ENCODE measurements at regions not wholly inside any gene's neighbourhood (a gene's known extent, or its start where the extent isn't known, plus 50 kb on each side); places are given as distances from the start of the nearest gene placed in this dataset.

GRCh38 chr13:31890946-31891345 is 140.6 kb upstream of the FRY start:
- no peak for DNase-seq (ENCODE audit: unreplicated experiment)
- no peak overlapping the region for H3K27ac Mint-ChIP-seq (ENCODE audit: low read depth, unreplicated experiment)
- H3K4me3 Mint-ChIP-seq (ENCODE audit: unreplicated experiment) = no peak overlapping the region
- no peaks in the 10 kb centered on the region for H3K27me3 Mint-ChIP-seq (ENCODE audit: insufficient read depth, unreplicated experiment)
- peaks cover 6% of the 10 kb centered on the region for H3K4me1 Mint-ChIP-seq (ENCODE audit: insufficient read depth, unreplicated experiment)
- BruUV-seq (replicated peaks) = no TSS peak
- CTCF ChIA-PET = interaction anchor here (0.6 kb wide), 1 partner anchor 136 kb away, joined by 4 read pairs; no protein-coding TSS in a partner anchor
- TF ChIP-seq CTCF (IDR thresholded peaks at IDR 0.05; ENCODE audit: unreplicated experiment) = no peak
- intact Hi-C loops (cut with micrococcal nuclease) = no loop called here
- no peaks in the 10 kb centered on the region for H3K36me3 Mint-ChIP-seq (ENCODE audit: insufficient read depth, unreplicated experiment)
- POLR2A ChIA-PET = no interaction called here
- no peaks in the 10 kb centered on the region for H3K9me3 Mint-ChIP-seq (ENCODE audit: unreplicated experiment)

- CTCF ChIA-PET = no interaction called here
- H3K9me3 Mint-ChIP-seq (ENCODE audit: unreplicated experiment) = no peaks in the 10 kb centered on the region
- no peak for TF ChIP-seq CTCF (IDR thresholded peaks at IDR 0.05; ENCODE audit: unreplicated experiment)
- H3K27me3 Mint-ChIP-seq (ENCODE audit: insufficient read depth, unreplicated experiment) = no peaks in the 10 kb centered on the region
- no peak overlapping the region for H3K27ac Mint-ChIP-seq (ENCODE audit: low read depth, unreplicated experiment)
- BruUV-seq (replicated peaks) = no TSS peak
- peaks cover 9% of the 10 kb centered on the region for H3K4me1 Mint-ChIP-seq (ENCODE audit: insufficient read depth, unreplicated experiment)
- intact Hi-C loops (cut with micrococcal nuclease) = no loop called here
- H3K36me3 Mint-ChIP-seq (ENCODE audit: insufficient read depth, unreplicated experiment) = no peaks in the 10 kb centered on the region
- no peak for DNase-seq (ENCODE audit: unreplicated experiment)
- no peak overlapping the region for H3K4me3 Mint-ChIP-seq (ENCODE audit: unreplicated experiment)
- POLR2A ChIA-PET = no interaction called here
Observed at GRCh38 chr13:31891472-31891871, 140.1 kb upstream of the FRY start.

GRCh38 chr13:31894931-31895330 is 136.6 kb upstream of the FRY start:
- no peaks in the 10 kb centered on the region for H3K9me3 Mint-ChIP-seq (ENCODE audit: unreplicated experiment)
- TF ChIP-seq CTCF (IDR thresholded peaks at IDR 0.05; ENCODE audit: unreplicated experiment) = no peak
- no TSS peak for BruUV-seq (replicated peaks)
- no peaks in the 10 kb centered on the region for H3K27me3 Mint-ChIP-seq (ENCODE audit: insufficient read depth, unreplicated experiment)
- POLR2A ChIA-PET = no interaction called here
- peaks cover 5% of the 10 kb centered on the region for H3K4me1 Mint-ChIP-seq (ENCODE audit: insufficient read depth, unreplicated experiment)
- DNase-seq (ENCODE audit: unreplicated experiment) = no peak
- no peaks in the 10 kb centered on the region for H3K36me3 Mint-ChIP-seq (ENCODE audit: insufficient read depth, unreplicated experiment)
- no peak overlapping the region for H3K4me3 Mint-ChIP-seq (ENCODE audit: unreplicated experiment)
- CTCF ChIA-PET = interaction anchor here (0.7 to 0.8 kb wide), 2 partner anchors 15 to 321 kb away, joined by 3 read pairs; no protein-coding TSS in a partner anchor
- no peak overlapping the region for H3K27ac Mint-ChIP-seq (ENCODE audit: low read depth, unreplicated experiment)
- intact Hi-C loops (cut with micrococcal nuclease) = no loop called here

GRCh38 chr13:31895691-31896090 is 135.9 kb upstream of the FRY start:
- Mint-ChIP-seq H3K27ac (ENCODE audit: low read depth, unreplicated experiment) (no peak overlapping the region), H3K4me3 (ENCODE audit: unreplicated experiment) (no peak overlapping the region), H3K4me1 (ENCODE audit: insufficient read depth, unreplicated experiment) (peaks cover 5% of the 10 kb centered on the region), H3K27me3 (ENCODE audit: insufficient read depth, unreplicated experiment) (no peaks in the 10 kb centered on the region), H3K36me3 (ENCODE audit: insufficient read depth, unreplicated experiment) (no peaks in the 10 kb centered on the region), H3K9me3 (ENCODE audit: unreplicated experiment) (no peaks in the 10 kb centered on the region)
- DNase-seq (ENCODE audit: unreplicated experiment) = no peak
- ChIA-PET CTCF (interaction anchor here (0.7 to 4.6 kb wide), 2 partner anchors 14 to 320 kb away, joined by 3 to 27 read pairs; no protein-coding TSS in a partner anchor), POLR2A (interaction anchor here (1.5 kb wide), 1 partner anchor 10 kb away, joined by 3 read pairs; no protein-coding TSS in a partner anchor)
- BruUV-seq (replicated peaks) = no TSS peak
- intact Hi-C loops (cut with micrococcal nuclease) = no loop called here
- no peak for TF ChIP-seq CTCF (IDR thresholded peaks at IDR 0.05; ENCODE audit: unreplicated experiment)
